GM23338 (cell line): ENCODE measurements at regions not wholly inside any gene's neighbourhood (a gene's known extent, or its start where the extent isn't known, plus 50 kb on each side); places are given as distances from the start of the nearest gene placed in this dataset.

Experiments
- CREB1 ChIP-seq: fragments of 250-450 bp; sonication (Bioruptor Pico); IDR thresholded peaks from 2 replicates; pipeline ENCODE4 v1.5.0; 2020; ENCODE audit warnings: low read depth, mild to moderate bottlenecking, moderate library complexity
- CTCF ChIP-seq, 2 experiments: fragments of 200-600 bp in 1 of 2; sonication (generic) in 1 of 2; conservative IDR thresholded peaks; 2 replicates each; pipeline versions ENCODE4 v1.5.1 to v1.6.1; 2016 to 2017; ENCODE audit warnings: antibody characterized with exemption in 2 of 2, low read depth in 2 of 2, mild to moderate bottlenecking in 2 of 2, moderate library complexity in 1 of 2
- ETS1 ChIP-seq: IDR thresholded peaks from 2 replicates; pipeline ENCODE4 v1.6.1; 2016; ENCODE audit warnings: antibody characterized with exemption
- EZH2 ChIP-seq: fragments of 200-600 bp; sonication (generic); IDR thresholded peaks from one replicate; pipeline ENCODE4 v1.8.0; 2017; ENCODE audit warnings: antibody characterized with exemption, mild to moderate bottlenecking, low read depth; ENCODE audit not compliant: unreplicated experiment
- EZH2phosphoT487 ChIP-seq: fragments of 200-600 bp; sonication (generic); IDR thresholded peaks from one replicate; pipeline ENCODE4 v1.8.1; 2018; ENCODE audit warnings: antibody characterized with exemption; ENCODE audit not compliant: unreplicated experiment
- JUNB ChIP-seq: IDR thresholded peaks from one replicate; pipeline ENCODE4 v1.6.1; 2016; ENCODE audit warnings: antibody characterized with exemption; ENCODE audit not compliant: unreplicated experiment
- NANOG ChIP-seq: IDR thresholded peaks from 2 replicates; pipeline ENCODE4 v1.6.1; 2016; ENCODE audit warnings: antibody characterized with exemption, borderline replicate concordance
- POLR2AphosphoS5 ChIP-seq: IDR thresholded peaks from 2 replicates; pipeline ENCODE4 v1.6.1; 2016; ENCODE audit warnings: antibody characterized with exemption, low read depth
- REST ChIP-seq: IDR thresholded peaks from one replicate; pipeline ENCODE4 v1.6.1; 2018; ENCODE audit warnings: antibody characterized with exemption; ENCODE audit not compliant: unreplicated experiment
- STAT1 ChIP-seq: IDR thresholded peaks from one replicate; pipeline ENCODE4 v1.6.1; 2016; ENCODE audit warnings: antibody characterized with exemption; ENCODE audit not compliant: unreplicated experiment
- ZNF331 ChIP-seq: fragments of 250-450 bp; sonication (Bioruptor Pico); IDR thresholded peaks from 2 replicates; pipeline ENCODE4 v1.5.0; 2020; ENCODE audit warnings: low read depth, mild to moderate bottlenecking, moderate library complexity
- TF ChIP-seq, protein P1 (sequence below): fragments of 250-450 bp; sonication (Bioruptor Pico); IDR thresholded peaks from 2 replicates; pipeline ENCODE4 v1.5.0; 2020; ENCODE audit warnings: mild to moderate bottlenecking, moderate library complexity

DNA sequence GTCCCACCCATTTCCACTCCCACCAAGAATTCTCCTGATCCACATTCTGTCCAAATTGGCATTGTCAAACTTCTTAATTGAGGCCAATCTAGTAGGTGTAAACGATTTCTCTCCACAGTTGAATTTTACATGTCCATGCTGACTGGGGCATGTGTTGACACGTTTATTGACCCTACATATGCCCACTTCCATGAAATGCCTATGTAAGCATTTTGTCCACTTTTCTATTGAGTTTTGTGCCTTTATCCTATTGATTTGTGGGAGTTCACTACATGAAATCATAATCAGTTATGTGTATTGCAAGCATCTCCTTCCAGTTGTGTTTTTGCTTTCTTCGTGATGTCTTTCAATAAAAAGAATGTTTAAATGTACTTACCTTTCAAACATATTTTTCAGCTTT, 141.7 kb upstream of the NSMCE3 start:
- TF ChIP-seq POLR2AphosphoS5 (no peak), CTCF (conservative IDR thresholded peaks at IDR 0.05; ENCODE audit: low read depth in 2 of 2) (no peak), CREB1 (CRISPR knock-in tag) (no peak), REST (no peak), EZH2 (no peak), ZNF331 (CRISPR knock-in tag) (no peak), EZH2phosphoT487 (no peak), ETS1 (no peak), STAT1 (no peak), NANOG (no peak), JUNB (no peak)
- TF ChIP-seq, protein P1, sequence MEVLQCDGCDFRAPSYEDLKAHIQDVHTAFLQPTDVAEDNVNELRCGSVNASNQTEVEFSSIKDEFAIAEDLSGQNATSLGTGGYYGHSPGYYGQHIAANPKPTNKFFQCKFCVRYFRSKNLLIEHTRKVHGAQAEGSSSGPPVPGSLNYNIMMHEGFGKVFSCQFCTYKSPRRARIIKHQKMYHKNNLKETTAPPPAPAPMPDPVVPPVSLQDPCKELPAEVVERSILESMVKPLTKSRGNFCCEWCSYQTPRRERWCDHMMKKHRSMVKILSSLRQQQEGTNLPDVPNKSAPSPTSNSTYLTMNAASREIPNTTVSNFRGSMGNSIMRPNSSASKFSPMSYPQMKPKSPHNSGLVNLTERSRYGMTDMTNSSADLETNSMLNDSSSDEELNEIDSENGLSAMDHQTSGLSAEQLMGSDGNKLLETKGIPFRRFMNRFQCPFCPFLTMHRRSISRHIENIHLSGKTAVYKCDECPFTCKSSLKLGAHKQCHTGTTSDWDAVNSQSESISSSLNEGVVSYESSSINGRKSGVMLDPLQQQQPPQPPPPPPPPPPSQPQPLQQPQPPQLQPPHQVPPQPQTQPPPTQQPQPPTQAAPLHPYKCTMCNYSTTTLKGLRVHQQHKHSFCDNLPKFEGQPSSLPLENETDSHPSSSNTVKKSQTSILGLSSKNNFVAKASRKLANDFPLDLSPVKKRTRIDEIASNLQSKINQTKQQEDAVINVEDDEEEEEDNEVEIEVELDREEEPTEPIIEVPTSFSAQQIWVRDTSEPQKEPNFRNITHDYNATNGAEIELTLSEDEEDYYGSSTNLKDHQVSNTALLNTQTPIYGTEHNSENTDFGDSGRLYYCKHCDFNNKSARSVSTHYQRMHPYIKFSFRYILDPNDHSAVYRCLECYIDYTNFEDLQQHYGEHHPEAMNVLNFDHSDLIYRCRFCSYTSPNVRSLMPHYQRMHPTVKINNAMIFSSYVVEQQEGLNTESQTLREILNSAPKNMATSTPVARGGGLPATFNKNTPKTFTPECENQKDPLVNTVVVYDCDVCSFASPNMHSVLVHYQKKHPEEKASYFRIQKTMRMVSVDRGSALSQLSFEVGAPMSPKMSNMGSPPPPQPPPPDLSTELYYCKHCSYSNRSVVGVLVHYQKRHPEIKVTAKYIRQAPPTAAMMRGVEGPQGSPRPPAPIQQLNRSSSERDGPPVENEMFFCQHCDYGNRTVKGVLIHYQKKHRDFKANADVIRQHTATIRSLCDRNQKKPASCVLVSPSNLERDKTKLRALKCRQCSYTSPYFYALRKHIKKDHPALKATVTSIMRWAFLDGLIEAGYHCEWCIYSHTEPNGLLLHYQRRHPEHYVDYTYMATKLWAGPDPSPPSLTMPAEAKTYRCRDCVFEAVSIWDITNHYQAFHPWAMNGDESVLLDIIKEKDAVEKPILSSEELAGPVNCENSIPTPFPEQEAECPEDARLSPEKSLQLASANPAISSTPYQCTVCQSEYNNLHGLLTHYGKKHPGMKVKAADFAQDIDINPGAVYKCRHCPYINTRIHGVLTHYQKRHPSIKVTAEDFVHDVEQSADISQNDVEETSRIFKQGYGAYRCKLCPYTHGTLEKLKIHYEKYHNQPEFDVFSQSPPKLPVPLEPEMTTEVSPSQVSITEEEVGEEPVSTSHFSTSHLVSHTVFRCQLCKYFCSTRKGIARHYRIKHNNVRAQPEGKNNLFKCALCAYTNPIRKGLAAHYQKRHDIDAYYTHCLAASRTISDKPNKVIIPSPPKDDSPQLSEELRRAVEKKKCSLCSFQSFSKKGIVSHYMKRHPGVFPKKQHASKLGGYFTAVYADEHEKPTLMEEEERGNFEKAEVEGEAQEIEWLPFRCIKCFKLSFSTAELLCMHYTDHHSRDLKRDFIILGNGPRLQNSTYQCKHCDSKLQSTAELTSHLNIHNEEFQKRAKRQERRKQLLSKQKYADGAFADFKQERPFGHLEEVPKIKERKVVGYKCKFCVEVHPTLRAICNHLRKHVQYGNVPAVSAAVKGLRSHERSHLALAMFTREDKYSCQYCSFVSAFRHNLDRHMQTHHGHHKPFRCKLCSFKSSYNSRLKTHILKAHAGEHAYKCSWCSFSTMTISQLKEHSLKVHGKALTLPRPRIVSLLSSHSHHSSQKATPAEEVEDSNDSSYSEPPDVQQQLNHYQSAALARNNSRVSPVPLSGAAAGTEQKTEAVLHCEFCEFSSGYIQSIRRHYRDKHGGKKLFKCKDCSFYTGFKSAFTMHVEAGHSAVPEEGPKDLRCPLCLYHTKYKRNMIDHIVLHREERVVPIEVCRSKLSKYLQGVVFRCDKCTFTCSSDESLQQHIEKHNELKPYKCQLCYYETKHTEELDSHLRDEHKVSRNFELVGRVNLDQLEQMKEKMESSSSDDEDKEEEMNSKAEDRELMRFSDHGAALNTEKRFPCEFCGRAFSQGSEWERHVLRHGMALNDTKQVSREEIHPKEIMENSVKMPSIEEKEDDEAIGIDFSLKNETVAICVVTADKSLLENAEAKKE: no peak
